Lower leg skin (tissue), 4 donors: ENCODE measurements at regions not wholly inside any gene's neighbourhood (a gene's known extent, or its start where the extent isn't known, plus 50 kb on each side); places are given as distances from the start of the nearest gene placed in this dataset.

ENCODE experiments used
- DNase-seq, 2 donors: peaks; one replicate each; pipeline ENCODE4 v3.0.0-alpha.2; 2019; ENCODE audit warnings: low spot score in 2 of 2
- H3K4me3 ChIP-seq: fragments of 200-600 bp; sonication (generic); 2 replicates; pipeline ENCODE4 v1.5.1; 2017; ENCODE audit warnings: mild to moderate bottlenecking, low read depth; ENCODE audit not compliant: poor library complexity, severe bottlenecking
- POLR2A ChIP-seq, 2 donors: fragments of 450-650 bp; IDR thresholded peaks; one replicate each; pipeline ENCODE4 v1.6.1; 2016 to 2017; ENCODE audit warnings: antibody characterized with exemption in 2 of 2, mild to moderate bottlenecking in 1 of 2, moderate library complexity in 1 of 2
- WGBS, 2 donors: methylation state at CpG; one replicate each; pipeline ENCODE4 v1.1.5; 2018; 5-methylcytosine and 5-hydroxymethylcytosine counted together
- intact Hi-C: fragments of 100-400 bp; cut with DNase I; formaldehyde crosslinking; loops from one replicate; pipeline ENCODE4 v1.15.0; 2023; ENCODE audit warnings: low total_unique reads
- TF ChIP-seq, protein P1 (sequence below), 3 donors: fragments of 450-650 bp; IDR thresholded peaks; one replicate each; pipeline ENCODE4 v1.5.1; 2016; ENCODE audit warnings: antibody characterized with exemption in 3 of 3, mild to moderate bottlenecking in 3 of 3, moderate library complexity in 2 of 3

DNA sequence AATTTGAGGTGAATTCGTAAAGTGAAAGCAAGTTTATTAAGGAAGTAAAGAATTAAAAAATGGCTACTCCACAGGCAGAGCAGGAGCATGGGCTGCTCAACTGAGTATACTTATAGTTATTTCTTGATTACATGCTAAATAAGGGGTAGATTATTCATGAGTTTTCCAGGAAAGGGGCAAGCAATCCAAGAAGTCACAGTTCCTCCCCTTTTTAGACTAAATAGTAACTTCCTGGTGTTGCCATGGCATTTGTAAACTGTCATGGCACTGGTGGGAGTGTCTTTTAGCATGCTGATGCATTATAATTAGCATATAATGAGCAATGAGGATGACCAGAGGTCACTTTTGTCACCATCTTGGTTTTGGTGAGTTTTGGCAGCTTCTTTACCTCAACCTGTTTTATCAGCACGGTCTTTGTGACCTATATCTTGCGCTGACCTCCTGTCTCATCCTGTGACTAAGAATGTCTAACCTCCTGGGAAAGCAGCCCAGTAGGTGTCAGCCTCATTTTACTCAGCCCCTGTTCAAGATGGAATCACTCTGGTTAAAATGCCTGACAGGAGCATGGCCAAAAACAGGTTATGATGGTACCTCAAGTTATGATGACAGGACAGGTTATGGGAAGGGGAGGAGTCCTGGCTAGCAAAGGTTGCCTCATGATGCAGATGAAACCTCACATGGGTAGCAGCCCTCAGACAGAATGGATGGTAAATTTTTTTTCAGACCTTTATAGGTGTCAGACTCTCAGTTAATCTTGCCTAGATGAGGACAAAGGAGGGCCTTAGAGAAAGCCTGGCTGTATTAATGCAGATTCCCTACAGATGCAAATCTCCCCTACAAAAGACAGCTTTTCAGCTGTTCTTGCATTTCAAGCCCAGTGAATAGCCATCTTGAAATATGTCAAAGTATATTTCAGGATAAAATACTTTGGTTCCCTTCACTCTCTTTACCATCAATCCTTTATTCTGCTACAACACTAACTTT lies 49.7 kb downstream of the SIPA1L2 start:
- DNase-seq, result no peak
- WGBS, 2 donors, result 71 to 78% methylated on average over 3 of the region's 3 CpGs
- intact Hi-C loops, result no loop called here
- no peak overlapping the region for H3K4me3 ChIP-seq
- TF ChIP-seq, protein P1, sequence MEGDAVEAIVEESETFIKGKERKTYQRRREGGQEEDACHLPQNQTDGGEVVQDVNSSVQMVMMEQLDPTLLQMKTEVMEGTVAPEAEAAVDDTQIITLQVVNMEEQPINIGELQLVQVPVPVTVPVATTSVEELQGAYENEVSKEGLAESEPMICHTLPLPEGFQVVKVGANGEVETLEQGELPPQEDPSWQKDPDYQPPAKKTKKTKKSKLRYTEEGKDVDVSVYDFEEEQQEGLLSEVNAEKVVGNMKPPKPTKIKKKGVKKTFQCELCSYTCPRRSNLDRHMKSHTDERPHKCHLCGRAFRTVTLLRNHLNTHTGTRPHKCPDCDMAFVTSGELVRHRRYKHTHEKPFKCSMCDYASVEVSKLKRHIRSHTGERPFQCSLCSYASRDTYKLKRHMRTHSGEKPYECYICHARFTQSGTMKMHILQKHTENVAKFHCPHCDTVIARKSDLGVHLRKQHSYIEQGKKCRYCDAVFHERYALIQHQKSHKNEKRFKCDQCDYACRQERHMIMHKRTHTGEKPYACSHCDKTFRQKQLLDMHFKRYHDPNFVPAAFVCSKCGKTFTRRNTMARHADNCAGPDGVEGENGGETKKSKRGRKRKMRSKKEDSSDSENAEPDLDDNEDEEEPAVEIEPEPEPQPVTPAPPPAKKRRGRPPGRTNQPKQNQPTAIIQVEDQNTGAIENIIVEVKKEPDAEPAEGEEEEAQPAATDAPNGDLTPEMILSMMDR (IDR thresholded peaks at IDR 0.05), result no peak
- no peak for TF ChIP-seq POLR2A (IDR thresholded peaks at IDR 0.05)

DNA sequence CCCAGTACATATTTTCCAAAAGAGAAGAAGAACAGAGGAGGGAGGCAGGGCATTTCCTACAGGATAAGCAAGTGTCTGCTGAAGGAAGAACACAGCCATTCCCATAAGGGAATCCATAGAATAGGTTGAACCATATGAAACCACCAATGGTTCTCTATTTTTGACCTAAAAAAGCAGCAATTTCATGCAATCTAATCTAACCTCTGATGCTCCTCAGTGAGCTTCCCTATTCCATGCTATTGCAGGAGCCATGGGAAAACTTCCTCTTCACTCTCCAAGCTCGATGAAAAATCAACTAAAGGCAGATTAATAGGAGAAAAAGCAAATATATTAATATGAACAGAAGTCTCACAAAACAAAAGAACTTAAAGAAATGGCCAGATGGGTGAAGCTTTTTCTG lies 50.5 kb downstream of the SIPA1L2 start:
- intact Hi-C loops, result no loop called here
- no peak for TF ChIP-seq POLR2A (IDR thresholded peaks at IDR 0.05)
- TF ChIP-seq, protein P1 (IDR thresholded peaks at IDR 0.05), result no peak
- no peak overlapping the region for H3K4me3 ChIP-seq
- 69 to 80% methylated on average over 1 of the region's 1 CpG for WGBS, 2 donors
- no peak for DNase-seq

DNA sequence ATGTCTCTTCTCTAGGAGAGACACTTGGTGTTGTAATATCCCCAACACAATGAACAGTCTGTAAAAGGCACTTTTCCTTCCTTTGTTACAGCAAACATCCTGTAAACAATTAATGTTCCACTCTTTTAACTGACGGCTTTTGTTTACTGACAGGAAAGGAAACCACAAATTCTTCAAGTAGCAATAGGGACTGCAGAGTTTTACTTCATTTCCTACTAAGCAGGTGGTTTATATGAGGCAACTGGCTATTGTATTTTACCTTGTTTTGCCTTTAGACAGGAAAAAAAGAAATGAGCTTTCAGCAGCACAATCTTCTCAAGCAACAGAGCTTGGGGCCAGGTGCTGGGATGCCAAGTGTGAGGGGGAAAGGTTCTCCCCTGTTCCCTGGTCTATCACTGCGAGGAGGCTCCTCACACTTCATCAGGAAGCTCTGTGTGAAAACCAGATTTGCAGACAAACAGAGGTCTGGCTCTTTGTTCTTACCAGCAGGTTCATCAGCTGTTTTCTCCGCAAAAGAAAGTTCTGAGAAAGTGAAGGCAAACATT lies 51.2 kb downstream of the SIPA1L2 start:
- intact Hi-C loops, result no loop called here
- no peak for DNase-seq
- TF ChIP-seq, protein P1 (IDR thresholded peaks at IDR 0.05), result no peak
- TF ChIP-seq POLR2A (IDR thresholded peaks at IDR 0.05), result no peak
- 68 to 74% methylated on average over 3 of the region's 3 CpGs for WGBS, 2 donors
- no peak overlapping the region for H3K4me3 ChIP-seq

DNA sequence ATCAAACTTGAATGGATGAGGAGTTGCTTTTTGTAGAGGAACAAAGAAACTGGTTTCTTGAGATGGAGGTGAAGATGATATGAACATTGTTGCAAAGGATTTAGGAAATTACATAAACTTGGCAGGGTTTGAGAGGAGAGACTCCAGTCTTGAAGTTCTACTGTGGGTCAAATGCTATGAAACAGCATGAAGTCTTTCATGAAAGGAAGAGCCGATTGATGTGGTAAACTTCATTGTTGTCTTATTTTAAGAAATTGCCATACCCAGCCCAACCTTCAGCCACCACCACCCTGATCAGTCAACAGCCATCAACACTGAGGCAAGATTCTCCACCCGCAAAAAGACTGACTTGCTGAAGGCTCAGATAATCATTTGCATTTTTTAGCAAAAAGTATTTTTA lies 52.2 kb downstream of the SIPA1L2 start:
- 82 to 83% methylated on average over 2 of the region's 2 CpGs for WGBS, 2 donors
- no peak overlapping the region for H3K4me3 ChIP-seq
- intact Hi-C loops, result no loop called here
- DNase-seq, result no peak
- TF ChIP-seq, protein P1 (IDR thresholded peaks at IDR 0.05), result no peak
- no peak for TF ChIP-seq POLR2A (IDR thresholded peaks at IDR 0.05)

DNA sequence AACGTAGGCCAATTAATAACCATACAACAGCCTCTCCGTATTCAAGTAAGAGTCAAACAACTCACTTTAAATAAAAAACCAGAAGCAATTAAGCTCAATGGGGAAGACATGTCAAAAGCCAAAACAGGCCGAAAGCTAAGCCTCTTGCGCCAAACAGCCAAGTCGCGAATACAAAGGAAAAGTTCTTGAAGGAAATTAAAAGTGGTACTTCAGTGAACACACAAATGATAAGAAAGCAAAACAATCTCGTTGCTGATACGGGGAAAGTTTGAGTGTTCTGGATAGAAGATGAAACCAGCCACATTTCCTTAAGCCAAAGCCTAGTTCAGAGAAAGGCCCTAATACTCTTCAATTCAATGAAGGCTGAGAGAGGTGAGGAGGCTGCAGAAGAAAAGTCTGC lies 53.4 kb downstream of the SIPA1L2 start:
- TF ChIP-seq POLR2A (IDR thresholded peaks at IDR 0.05), result no peak
- TF ChIP-seq, protein P1 (IDR thresholded peaks at IDR 0.05), result no peak
- WGBS, 2 donors, result 81 to 96% methylated on average over 8 of the region's 8 CpGs
- intact Hi-C loops, result no loop called here
- no peak for DNase-seq
- H3K4me3 ChIP-seq, result no peak overlapping the region
